ENCODE measurements at regions not wholly inside any gene's neighbourhood (a gene's known extent, or its start where the extent isn't known, plus 50 kb on each side); places are given as distances from the start of the nearest gene placed in this dataset.

GRCh38 chr1:5108740-5109139 lies 454.3 kb downstream of the AJAP1 start:
- TF ChIP-seq, protein P1, sequence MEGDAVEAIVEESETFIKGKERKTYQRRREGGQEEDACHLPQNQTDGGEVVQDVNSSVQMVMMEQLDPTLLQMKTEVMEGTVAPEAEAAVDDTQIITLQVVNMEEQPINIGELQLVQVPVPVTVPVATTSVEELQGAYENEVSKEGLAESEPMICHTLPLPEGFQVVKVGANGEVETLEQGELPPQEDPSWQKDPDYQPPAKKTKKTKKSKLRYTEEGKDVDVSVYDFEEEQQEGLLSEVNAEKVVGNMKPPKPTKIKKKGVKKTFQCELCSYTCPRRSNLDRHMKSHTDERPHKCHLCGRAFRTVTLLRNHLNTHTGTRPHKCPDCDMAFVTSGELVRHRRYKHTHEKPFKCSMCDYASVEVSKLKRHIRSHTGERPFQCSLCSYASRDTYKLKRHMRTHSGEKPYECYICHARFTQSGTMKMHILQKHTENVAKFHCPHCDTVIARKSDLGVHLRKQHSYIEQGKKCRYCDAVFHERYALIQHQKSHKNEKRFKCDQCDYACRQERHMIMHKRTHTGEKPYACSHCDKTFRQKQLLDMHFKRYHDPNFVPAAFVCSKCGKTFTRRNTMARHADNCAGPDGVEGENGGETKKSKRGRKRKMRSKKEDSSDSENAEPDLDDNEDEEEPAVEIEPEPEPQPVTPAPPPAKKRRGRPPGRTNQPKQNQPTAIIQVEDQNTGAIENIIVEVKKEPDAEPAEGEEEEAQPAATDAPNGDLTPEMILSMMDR (IDR thresholded peaks at IDR 0.05; ENCODE audit: unreplicated experiment in 3 of 3): no peak
- Mint-ChIP-seq H3K27me3 (ENCODE audit: low read depth) (peaks cover 39% of the 10 kb centered on the region), H3K4me1 (no peaks in the 10 kb centered on the region)

GRCh38 chr1:5105744-5106143 lies 451.3 kb downstream of the AJAP1 start:
- H3K4me3 Mint-ChIP-seq: no peak overlapping the region

More at GRCh38 chr1:5108740-5109139, 454.3 kb downstream of the AJAP1 start:
- no peaks in the 10 kb centered on the region for H3K36me3 Mint-ChIP-seq (ENCODE audit: low read depth)
- no peak overlapping the region for H3K27ac Mint-ChIP-seq
- H3K4me3 Mint-ChIP-seq: no peak overlapping the region
- no peaks in the 10 kb centered on the region for H3K9me3 Mint-ChIP-seq

DNA sequence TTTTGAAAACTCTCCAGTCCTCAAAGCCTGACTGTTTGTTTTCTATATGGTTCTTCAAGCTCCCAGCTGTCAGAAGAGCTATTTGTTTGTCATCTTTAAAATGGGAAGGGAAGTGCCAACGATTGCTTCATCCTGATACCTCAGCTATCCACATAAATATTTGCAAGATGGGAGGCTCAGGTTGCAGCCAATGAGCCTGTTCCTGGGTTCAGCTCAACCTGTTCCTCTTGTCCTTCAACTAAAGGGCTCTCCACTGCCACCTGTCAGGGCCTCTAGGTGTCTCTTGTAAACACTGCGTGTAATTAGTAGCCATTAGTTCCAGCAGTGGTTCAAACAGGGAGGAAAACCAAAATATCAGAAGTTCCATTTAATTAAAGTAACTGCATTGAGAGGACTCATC lies 445.1 kb downstream of the AJAP1 start:
- TF ChIP-seq, protein P1 (IDR thresholded peaks at IDR 0.05; ENCODE audit: unreplicated experiment in 3 of 3): no peak
- H3K27me3 Mint-ChIP-seq (ENCODE audit: low read depth): peaks cover 8% of the 10 kb centered on the region
- no peak overlapping the region for H3K4me3 Mint-ChIP-seq
- peaks cover 5% of the 10 kb centered on the region for H3K9me3 Mint-ChIP-seq
- no peaks in the 10 kb centered on the region for H3K36me3 Mint-ChIP-seq (ENCODE audit: low read depth)
- H3K4me1 Mint-ChIP-seq: no peaks in the 10 kb centered on the region
- no peak overlapping the region for H3K27ac Mint-ChIP-seq

More at GRCh38 chr1:5105744-5106143, 451.3 kb downstream of the AJAP1 start:
- Mint-ChIP-seq H3K4me1 (no peaks in the 10 kb centered on the region), H3K9me3 (no peaks in the 10 kb centered on the region), H3K36me3 (ENCODE audit: low read depth) (no peaks in the 10 kb centered on the region), H3K27ac (no peak overlapping the region), H3K27me3 (ENCODE audit: low read depth) (peaks cover 25% of the 10 kb centered on the region)
- TF ChIP-seq, protein P1 (IDR thresholded peaks at IDR 0.05; ENCODE audit: unreplicated experiment in 3 of 3): no peak

GRCh38 chr1:5098981-5099385 lies 444.6 kb downstream of the AJAP1 start:
- no peaks in the 10 kb centered on the region for H3K4me1 Mint-ChIP-seq
- no peaks in the 10 kb centered on the region for H3K36me3 Mint-ChIP-seq (ENCODE audit: low read depth)
- no peak overlapping the region for H3K27ac Mint-ChIP-seq
- no peak overlapping the region for H3K4me3 Mint-ChIP-seq
- TF ChIP-seq, protein P1 (IDR thresholded peaks at IDR 0.05; ENCODE audit: unreplicated experiment in 3 of 3): no peak
- H3K9me3 Mint-ChIP-seq: peaks cover 10% of the 10 kb centered on the region
- peaks cover 8% of the 10 kb centered on the region for H3K27me3 Mint-ChIP-seq (ENCODE audit: low read depth)

DNA sequence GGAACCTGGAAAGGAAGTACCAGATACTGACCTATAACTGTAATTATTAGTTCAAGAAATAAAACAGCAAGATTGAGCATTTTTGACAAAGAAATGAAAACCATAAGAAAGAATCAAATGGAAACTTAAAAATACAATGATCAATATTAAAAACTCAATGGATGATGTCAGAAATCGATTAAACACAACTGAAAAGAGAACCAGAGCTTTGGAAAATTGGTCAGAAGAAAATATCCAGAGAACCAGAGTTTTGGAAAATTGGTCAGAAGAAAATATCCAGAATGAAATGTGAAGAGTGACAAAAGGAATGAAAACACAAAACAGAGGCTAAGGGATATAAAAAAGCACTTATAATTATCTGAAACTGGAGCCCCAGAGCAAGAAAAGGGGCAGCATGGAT lies 438.6 kb downstream of the AJAP1 start:
- no peaks in the 10 kb centered on the region for H3K36me3 Mint-ChIP-seq (ENCODE audit: low read depth)
- H3K4me3 Mint-ChIP-seq: no peak overlapping the region
- no peak overlapping the region for H3K27ac Mint-ChIP-seq
- TF ChIP-seq, protein P1 (IDR thresholded peaks at IDR 0.05; ENCODE audit: unreplicated experiment in 3 of 3): no peak
- no peaks in the 10 kb centered on the region for H3K27me3 Mint-ChIP-seq (ENCODE audit: low read depth)
- H3K9me3 Mint-ChIP-seq: peaks cover 30% of the 10 kb centered on the region
- no peaks in the 10 kb centered on the region for H3K4me1 Mint-ChIP-seq

DNA sequence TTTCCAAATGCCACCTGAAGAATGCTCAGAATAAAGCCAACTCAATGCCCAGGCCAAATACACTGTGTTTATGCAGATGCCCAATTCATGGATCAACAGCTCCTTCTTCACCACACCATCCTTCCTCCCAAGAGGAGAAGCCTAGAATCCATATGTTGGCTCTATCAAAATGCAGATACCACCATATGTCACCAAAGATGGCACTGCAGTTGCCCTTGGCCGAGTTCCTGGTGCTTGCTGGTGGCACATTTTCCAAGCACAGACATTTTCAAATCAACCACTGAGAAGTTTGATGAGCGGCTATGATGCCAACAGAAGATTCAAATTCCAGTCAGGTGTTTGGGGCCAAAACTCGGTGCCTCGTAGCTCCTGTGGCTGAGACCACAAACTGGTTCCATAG lies 430.3 kb downstream of the AJAP1 start:
- H3K27ac Mint-ChIP-seq: no peak overlapping the region
- H3K9me3 Mint-ChIP-seq: peaks cover 7% of the 10 kb centered on the region
- H3K4me3 Mint-ChIP-seq: no peak overlapping the region
- TF ChIP-seq, protein P1 (IDR thresholded peaks at IDR 0.05; ENCODE audit: unreplicated experiment in 3 of 3): no peak
- H3K36me3 Mint-ChIP-seq (ENCODE audit: low read depth): no peaks in the 10 kb centered on the region
- H3K27me3 Mint-ChIP-seq (ENCODE audit: low read depth): peaks cover 11% of the 10 kb centered on the region
- no peaks in the 10 kb centered on the region for H3K4me1 Mint-ChIP-seq
